Spleen (tissue), 7 donors: ENCODE measurements at regions not wholly inside any gene's neighbourhood (a gene's known extent, or its start where the extent isn't known, plus 50 kb on each side); places are given as distances from the start of the nearest gene placed in this dataset.

ENCODE experiments used
- POLR2A ChIP-seq, 3 donors: fragments of 450-650 bp; IDR thresholded peaks; one replicate each; pipeline ENCODE4 v1.5.1; 2017; ENCODE audit warnings: antibody characterized with exemption in 3 of 3, mild to moderate bottlenecking in 1 of 3
- POLR2AphosphoS5 ChIP-seq, 3 donors: sonication (generic); formaldehyde crosslinking; IDR thresholded peaks; one replicate each; pipeline ENCODE4 v1.5.1; 2017; ENCODE audit warnings: antibody characterized with exemption in 3 of 3
- TF ChIP-seq, protein P1 (sequence below), 11 experiments: fragments of 200-600 bp in 7 of 11; fragments of 450-650 bp in 4 of 11; sonication (generic) in 4 of 11; IDR thresholded peaks in 8 of 11; conservative IDR thresholded peaks in 3 of 11; 1 replicate in 7 of 11; 2 replicates in 4 of 11; pipeline versions ENCODE4 v1.4.0 to v1.8.0; 2016 to 2021; ENCODE audit warnings: antibody characterized with exemption in 11 of 11, inconsistent platforms in 4 of 11, mild to moderate bottlenecking in 1 of 11
- donor health status: DM: no; HTN: no; CAD: no; lungs with moderate emphysema.
- donor health status: DM: no; HTN: no; CAD: no.
- donor health status: DM: no; HTN: no; CAD: no.

DNA sequence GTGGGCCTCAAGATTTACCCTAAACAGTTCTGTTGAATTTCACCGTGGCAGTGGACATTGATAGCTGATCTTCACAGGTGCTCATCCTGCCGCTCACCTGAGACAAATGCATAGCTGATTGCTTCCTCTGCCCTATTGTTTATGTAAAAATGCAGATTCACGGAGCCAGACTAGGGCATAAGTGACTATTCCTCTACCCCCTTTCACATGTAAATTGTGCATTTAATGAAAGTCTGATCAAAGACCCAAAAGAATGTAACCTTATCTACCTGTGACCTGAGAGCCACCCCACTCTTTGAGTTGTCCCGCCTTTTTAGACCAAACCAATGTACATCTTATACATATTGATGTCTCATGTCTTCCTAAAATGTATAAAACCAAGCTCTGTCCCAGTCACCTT lies 312.4 kb upstream of the CDH5 start:
- TF ChIP-seq, protein P1, sequence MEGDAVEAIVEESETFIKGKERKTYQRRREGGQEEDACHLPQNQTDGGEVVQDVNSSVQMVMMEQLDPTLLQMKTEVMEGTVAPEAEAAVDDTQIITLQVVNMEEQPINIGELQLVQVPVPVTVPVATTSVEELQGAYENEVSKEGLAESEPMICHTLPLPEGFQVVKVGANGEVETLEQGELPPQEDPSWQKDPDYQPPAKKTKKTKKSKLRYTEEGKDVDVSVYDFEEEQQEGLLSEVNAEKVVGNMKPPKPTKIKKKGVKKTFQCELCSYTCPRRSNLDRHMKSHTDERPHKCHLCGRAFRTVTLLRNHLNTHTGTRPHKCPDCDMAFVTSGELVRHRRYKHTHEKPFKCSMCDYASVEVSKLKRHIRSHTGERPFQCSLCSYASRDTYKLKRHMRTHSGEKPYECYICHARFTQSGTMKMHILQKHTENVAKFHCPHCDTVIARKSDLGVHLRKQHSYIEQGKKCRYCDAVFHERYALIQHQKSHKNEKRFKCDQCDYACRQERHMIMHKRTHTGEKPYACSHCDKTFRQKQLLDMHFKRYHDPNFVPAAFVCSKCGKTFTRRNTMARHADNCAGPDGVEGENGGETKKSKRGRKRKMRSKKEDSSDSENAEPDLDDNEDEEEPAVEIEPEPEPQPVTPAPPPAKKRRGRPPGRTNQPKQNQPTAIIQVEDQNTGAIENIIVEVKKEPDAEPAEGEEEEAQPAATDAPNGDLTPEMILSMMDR (IDR thresholded peaks at IDR 0.05 in 8 of 11, conservative IDR thresholded peaks at IDR 0.05 in 3 of 11): no peak
- TF ChIP-seq POLR2A (IDR thresholded peaks at IDR 0.05) (no peak), POLR2AphosphoS5 (IDR thresholded peaks at IDR 0.05) (no peak)
